Fibroblast of skin of abdomen (primary cell): ENCODE measurements at regions not wholly inside any gene's neighbourhood (a gene's known extent, or its start where the extent isn't known, plus 50 kb on each side); places are given as distances from the start of the nearest gene placed in this dataset.
"Not testable (repeated sequence)": the region's sequence is repeated elsewhere in the genome, so short reads cannot be mapped to it uniquely, and the experiment has no call there.

ENCODE experiments used
- DNase-seq: peaks from one replicate; pipeline ENCODE4 v3.0.0-alpha.2; 2013

DNA sequence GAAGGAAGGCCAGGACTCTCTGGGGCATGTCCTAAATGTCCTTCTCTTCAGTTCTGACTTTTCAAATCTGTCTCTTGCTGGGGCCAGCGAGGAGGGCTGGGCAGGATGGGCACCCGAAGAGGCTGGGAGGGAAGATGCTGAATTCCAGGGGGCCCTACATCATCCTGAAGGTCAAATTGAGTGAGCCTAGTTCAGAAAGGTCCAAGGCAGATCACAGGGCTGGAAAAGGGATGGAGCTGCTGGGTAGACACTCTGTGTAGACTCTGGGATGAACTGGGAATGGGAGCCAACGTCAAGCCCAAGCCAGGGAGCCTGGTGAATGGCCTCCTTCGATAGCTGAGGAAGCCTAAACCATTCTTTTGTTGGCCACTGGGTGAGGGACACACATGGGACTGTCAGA lies 133.1 kb downstream of the MYCN start:
- no peak for DNase-seq

DNA sequence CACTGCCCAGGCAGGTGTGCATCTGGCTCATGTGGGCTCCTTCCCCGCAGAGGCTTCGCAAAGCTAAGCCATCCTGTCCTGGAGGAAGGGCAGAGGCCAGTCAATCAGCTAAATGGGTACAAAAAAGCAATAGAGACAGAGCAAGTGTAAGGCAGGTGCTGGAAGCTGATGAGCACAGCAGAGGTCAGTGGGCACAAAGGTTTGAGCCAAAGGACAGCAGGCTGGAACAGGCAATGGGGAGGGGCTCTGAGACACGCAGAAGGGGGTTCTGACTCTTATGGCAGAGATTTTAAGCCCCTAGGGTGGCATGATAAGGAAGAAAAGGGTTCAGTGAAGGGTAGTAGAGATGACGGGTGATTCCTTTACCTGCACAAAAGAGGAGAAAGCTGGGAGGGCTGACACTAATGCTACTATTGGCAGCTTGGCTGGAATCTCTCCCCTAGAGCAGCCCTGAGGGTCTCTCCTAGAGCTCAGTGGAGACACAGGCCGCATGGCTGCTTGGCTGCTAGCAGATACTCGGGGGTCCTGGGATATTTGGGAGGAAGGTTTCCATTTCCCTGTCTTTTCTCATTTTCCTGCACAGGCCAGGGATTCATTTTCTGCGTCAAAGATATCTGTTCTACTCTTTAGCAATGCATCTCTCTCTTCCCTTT lies 132.4 kb downstream of the MYCN start:
- DNase-seq: no peak

DNA sequence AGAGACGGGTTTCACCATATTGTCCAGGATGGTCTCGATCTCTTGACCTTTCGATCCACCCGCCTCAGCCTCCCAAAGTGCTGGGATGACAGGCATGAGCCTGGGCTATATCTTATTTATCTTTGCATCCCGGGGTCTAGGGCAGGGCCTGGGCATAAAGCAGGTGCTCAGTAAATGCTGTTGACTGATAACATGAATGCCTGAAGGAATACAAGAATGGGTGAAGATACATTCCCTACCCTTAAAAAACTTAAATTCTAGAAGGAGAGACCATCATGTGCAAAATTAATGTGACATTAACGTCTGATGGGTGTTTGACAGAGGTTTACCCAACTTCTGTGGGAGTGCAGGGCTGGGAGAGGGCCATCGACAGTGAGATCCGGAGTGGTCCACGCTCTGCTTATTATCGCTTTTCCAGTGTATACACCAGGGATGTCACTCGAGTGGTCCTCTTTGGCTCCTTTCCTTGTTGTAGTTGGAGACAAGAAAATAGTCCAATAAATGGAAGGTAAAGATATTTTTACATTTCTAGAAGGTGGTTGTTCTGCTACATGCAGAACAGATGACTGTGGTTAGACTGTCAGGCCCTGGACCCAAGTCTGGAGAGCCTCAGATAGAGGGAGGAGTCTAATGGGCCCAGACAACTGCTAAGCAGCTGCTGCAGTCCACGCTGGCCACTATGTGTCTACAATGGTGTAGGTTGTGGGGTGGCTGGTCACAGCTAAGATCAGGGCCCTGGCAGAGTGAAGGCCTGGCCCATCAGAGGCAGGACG lies 131.7 kb downstream of the MYCN start:
- DNase-seq: no peak

DNA sequence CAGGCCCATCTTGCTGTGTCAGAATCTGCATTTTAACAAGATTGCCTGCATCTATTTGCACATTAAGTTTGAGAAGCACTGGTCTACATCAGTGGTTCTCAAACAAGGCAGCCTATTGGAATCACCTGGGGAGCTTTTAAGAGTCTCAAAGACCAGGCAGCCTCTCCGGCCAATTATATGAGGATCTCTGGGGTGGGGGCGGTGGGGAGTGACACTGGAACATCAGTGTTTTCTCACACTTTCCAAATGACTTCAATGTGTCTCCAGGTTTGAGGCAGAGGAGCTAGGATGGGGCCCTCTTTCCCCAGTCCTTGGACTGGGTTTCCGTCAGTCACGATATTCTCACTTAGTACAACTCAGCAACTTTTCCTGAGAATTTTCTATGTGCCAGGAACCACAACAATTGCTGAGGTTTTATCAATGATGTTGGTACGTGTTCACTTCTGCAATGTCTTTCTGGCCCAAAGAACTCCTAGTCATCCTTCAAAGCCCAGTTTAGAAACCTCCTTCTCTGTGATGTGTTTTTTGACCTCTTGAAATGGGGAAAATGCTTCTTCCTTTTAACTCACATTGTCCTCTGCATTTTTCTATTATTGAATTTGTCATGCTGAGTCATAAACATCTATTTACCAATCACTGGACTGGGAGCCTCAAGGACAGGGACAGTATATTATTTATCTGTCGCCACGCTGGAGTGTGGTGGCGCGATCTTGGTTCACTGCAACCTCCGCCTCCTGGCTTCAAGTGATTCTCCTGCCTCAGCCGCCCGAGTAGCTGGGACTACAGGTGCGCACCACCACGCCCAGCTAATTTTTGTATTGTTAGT lies 130.9 kb downstream of the MYCN start:
- no peak for DNase-seq

DNA sequence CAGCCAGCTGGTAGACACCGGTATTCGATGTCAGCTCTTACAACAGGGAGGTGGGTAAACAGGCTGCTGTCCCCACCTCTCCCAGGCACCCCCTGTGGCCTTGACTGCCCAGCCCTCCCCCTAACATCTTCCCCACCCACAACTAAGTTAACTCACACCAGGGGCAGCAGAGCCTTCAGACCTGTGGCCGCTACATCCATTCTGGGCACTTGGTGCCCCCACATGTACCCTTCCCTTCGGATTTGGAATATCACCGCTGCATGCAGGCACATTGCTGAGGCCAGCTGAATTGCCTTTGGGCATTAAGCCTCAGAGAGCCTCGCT lies 130.3 kb downstream of the MYCN start:
- no peak for DNase-seq

DNA sequence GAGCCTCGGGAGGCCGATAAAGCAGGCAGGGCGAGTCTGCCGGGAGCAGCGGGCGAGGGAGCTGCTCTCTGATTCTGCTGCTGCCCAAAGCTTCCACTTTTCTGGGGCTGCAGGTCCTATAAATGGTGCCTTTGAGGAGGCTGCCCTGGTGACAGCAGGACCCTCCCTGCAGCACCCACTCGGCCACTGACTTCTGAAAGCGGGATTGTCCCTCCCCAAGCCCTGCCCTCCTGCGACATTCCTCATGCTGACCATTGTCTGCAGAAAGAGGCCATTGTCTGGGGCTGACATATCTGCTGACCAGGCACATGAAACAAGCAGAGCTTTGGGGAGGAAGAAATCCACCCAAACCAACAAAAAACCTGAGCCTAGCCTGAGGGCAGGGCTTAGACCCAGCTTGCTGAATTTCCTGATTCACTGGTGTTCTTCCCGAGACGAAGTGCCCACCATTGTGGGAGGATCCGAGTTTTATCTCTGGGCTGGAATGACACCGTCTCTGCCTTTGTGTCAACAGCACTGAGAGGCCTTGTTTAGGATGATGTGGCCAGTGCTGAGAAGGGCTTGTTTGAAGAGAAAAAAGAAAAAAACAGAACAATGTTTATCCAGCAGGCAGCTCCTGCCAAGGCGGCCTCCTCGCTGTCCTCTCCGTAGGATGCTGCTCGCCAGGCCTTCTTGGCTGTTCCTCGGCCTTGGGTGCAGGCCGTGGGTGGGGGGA lies 129.7 kb downstream of the MYCN start:
- DNase-seq: no peak

DNA sequence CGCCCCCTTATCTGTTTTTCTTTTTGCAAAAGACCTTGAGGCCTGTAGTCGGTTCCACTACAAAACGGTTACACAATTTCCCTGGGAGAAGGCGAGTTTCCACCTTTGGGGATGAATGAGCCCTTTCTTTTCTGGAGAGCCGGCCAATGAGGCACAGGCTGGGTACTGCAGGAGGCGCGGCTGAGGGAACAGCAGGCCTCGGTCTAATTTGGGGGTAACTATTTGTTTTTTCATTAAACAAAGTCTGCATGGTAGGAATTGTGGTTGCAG lies 129.2 kb downstream of the MYCN start:
- no peak for DNase-seq

DNA sequence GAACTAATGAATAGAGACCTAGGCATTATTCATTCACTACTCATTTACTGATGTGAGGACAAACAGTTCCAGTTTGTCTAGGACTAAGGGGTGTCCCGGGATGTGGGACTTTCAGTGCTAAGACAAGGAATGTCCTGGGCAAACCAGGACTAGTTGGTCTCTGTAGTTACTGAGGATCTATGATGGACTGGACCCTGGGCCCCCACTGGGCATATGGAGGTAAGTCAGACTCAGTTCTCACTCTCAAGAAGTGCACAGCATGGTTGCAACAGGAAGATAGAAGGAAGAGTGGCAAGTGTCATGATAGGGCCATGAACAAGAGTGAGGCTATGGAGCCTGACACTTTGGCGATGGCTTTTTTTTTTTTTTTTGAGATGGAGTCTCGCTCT lies 128.2 kb downstream of the MYCN start:
- DNase-seq: no peak

DNA sequence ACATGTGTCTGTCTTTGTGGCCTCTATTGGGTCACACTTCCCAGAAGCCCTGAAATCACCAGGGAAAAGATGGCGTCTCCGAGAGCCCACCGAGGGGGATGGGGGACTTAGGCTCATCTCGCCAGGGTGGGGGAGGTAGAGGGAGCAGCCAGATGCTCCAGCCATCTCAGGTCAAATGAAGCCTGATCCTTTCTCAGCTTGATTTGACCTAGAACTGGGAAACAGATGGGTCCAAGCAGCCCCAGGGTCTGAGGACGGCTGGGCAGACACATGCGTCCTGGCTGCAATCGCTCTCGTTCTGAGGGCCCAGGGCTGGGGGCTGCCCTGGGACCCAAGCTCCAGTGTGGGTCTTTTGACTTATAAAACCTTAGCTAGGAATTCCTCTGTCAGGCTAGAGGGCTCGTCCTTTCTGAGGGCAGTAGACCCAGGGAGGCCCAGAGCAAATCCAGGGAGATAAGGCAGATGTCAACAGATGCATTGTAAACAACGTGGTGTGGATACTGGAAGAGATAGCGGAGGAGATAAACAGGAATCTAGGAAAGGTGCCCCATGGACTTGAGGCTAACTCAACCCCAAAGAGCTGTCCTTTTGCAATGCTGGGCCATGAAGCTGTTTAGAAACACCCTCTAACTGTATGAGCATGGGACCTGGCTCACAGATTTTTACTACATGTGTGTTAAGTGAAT lies 127.7 kb downstream of the MYCN start:
- no peak for DNase-seq

DNA sequence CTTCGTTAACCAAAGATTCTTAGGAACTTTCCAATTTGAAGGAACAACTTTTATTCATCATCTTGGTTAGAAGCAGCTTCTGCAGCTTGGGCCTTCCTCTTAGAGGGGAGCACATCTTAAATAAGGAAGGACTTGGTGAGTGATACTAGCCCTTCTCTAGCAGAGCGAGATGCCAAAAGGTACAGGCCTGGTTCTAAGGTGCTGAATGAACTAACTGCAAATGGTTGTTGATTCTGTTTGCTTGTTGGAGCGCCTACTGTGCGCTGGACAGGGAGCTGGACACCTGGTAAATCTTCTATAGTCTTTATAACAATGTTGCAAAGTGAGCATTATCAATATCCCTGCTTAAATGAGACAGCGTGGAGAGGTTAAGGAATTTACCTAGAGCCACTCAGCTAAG lies 127.1 kb downstream of the MYCN start:
- no peak for DNase-seq

DNA sequence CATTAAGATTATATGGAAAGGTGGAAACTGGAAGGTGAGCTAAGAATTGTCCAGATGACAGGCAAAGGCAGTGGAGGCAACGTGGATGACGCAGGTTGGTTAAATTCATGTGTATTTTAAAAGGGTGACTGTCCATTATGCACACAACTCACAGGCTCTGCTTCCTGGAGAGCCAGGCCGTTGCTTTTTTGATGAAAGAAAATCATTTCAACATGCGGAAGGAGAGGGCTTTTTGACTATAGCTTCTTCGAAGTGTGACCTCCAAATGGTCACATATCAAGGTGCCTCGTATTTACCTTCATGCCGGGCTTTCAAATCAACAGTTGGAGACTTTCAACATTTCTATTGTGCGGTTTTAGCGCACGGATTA lies 126.7 kb downstream of the MYCN start:
- no peak for DNase-seq

DNA sequence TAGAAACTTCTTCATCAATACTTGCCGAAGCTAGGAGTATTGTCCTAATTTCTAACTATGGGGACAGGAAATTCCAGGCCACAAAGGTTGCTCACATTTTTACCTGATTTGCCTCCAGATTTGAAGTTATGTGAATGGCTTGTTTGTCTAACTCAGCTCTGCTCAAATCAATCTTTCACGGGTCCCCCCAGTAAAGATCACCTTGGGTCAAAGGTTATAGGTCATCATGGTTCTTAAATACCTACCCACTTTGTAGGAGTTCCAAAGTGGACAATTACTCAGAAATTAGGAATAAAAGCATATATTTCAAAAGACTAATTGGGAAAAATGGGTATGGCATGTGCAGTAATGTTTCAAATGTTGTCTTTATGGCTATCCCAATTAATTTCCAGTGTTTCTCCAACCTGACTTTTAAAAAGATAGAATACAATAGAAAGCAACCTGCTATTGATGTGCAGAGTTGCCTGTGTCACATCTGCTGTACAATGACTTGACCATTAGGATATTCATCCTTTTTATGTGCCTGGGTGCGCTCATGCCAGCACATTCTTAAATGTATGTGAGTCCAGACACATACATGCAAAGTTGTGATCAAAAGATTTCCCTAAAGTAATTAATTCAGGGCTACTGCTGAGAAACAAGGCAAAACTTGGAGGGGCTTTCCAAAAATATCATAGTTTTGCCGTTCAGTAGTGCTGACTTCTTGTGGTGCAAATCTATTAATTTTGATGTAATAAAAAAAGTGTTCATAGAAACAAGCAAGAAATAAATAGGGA lies 126.1 kb downstream of the MYCN start:
- DNase-seq: no peak

DNA sequence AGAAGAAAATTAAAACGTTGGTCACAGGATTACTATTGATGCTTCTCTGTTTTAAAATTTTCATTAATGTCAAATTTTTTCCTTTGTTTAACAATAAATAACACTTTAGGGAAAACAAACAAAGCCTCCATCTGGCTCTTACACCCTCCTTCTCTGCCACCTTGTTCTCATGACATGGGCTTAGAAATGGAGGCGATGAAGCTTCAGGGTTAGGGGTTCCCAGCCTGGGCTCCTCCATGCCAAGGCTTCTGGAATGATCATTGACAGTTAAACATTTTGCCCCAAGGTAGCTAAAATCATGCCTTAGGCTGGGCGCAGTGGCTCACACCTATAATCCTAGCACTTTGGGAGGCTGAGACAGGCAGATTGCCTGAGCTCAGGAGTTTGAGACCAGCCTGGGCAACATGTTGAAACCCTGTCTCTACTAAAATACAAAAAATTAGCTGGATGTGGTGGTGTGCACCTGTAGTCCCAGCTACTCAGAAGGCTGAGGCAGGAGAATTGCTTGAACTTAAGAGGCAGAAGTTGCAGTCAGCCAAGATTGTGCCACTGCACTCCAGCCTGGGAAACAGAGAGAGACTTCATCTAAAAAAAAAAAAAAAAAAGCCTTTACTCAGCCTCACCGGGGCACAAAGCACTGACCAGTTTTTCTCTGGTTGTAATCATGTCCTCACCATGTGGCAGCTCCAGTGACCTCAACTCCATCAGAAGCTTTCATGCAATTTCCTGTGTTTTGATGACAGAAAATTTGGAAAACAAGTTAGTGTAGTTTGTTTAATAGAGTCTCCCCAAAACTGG lies 125.1 kb downstream of the MYCN start:
- DNase-seq: not testable (repeated sequence)

DNA sequence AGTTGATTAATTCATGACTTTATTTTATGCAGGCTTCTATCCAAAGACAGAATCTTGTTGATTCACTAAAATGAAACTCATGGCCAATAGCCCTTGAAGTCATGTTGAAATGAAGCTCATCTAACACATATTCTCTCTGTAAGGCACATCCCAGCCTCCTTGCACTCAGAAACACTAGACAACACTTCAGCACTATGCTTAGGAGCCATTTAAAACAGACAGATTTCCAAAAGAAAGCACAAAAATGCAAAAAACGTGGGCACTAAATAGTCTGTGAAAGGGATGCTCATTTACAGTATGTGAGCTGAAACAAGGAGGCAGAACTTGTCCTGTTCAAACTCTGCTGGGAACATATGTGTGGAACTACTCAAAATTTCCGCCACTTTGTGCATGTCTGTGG lies 124.4 kb downstream of the MYCN start:
- DNase-seq: no peak

DNA sequence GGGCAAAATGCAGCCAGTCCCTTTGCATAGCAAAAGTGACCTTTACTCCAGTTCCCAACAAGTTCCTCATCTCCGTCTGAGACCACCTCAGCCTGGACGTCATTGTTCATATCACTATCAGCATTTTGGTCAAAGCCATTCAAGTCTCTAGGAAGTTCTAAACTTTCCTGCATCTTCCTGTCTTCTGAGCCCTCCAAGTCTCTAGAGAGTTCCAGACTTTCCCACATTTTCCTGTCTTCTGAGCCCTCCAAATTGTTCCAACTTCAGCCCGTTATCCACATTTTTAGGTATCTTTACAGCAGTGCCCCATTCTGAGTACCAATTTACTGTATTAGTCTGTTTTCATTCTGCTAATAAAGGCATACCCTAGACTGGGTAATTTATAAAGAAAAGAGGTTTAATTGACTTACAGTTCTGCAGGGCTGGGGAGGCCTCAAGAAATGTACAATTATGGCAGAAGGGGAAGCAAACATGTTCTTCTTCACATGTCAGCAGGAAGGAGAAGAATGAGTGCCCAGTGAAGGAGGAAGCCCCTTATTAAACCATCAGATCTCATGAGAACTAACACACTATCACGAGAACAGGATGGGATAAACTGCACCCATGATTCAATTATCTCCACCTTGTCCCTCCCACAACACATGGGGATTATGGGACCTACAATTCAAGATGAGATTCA lies 123.7 kb downstream of the MYCN start:
- no peak for DNase-seq

DNA sequence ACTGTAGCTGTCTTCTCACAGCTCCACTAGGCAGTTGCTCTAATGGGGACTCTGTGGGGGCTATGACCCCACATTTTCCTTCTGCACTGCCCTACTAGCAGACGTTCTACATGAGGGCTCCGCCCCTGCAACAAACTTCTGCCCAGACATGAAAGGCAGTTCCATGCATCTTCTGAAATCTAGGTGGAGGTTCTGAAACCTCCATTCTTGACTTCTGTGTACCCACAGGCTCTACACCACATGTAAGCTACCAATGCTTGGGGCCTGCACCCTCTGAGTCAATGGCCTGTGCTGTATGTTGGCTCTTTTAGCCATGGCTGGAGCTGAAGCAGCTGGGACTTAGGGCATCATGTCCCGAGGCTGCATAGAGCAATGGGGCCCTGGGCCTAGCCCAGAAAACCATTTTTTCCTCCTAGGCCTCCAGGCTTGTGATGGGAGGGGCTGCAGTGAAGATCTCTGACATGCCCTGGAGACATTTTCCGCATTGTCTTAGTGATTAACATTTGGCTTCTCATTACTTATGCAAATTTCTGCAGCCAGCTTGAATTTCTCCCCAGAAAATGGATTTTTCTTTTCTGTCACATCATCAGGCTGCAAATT lies 123.0 kb downstream of the MYCN start:
- DNase-seq: no peak

DNA sequence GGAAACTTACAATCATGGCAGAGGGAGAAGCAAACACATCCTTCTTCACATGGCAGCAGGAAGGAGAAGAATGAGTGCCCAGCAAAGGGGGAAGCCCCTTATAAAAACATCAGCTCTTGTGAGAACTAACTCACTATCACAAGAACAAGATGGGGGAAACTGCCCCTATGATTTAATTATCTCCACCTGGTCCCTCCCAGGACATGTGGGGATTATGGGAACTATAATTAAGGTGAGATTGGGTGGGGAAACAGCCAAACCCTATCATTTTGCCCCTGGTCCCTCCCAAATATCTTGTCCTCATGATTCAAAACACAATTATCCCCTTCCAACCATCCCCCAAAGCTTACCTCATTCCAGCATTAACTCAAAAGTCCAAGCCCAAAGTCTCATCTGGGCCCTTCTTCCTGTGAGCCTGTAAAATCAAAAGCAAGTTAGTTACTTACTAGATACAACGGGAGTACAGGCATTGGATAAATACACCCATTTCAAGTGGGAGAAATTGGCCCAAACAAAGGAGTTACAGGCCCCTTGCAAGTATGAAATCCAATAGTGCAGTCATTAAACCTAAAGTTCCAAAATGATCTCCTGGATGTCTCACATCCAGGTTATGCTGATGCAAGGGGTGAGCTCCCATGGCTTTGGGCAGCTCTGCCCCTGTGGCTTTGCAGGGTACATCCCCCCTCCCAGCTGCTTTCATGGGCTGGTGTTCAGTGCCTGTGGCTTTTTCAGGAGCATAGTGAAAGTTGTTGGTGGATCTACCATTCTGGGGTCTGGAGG lies 122.3 kb downstream of the MYCN start:
- no peak for DNase-seq

DNA sequence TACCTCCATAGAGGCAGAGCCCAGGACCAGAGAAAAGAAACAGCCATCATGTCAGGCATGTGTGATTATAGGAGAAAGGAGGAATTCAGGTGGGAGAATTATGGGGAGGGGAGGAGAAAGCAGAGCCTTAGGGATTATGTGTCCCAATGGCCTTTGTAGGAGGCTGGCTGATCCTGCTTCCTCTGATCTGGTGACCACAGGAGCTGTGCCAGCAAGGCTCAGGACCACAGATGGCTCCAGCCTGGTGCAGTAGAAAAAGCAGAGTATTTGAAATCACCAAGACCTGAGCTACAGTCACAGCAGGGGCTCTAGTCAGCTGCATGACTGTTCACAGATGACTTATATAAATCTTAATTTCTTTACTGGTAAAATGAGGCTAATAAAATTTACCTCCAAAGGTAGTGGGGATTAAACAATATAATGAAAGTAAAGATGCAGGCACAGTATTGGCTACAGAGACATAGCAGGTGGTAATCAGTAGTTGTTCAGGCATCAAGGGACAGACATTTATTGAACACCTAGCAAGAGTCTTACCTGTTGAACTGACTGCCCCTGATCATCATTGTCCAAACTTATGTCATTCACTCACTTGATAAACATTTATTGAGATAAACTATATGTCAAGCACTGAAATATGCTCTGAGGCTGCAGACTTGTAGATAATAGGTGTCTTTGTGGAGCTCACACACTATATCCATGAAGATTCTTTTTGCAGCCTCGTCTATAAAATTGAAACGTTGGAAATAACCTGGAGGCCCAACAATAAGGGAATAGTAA lies 121.3 kb downstream of the MYCN start:
- no peak for DNase-seq

DNA sequence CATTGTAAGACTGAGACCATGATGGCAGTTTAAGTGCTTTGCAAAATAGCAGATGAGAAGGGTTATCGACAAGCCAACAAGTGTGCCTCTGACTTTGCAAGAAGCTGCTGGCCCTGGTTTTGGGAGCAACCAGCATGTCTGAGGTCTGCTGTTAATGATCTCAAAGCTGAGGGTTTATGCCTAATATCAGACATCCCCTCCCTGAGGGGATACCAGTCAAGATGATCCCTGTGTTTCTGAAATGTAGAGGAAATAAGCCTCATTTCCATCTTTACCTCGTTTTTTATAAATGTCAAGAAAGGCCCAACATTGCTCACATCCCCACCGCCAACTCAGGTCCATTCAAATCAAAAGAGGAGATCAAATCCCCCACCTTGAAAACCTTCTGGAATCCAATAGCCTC lies 120.6 kb downstream of the MYCN start:
- DNase-seq: no peak
